HG03439 (cell line): ENCODE measurements at regions not wholly inside any gene's neighbourhood (a gene's known extent, or its start where the extent isn't known, plus 50 kb on each side); places are given as distances from the start of the nearest gene placed in this dataset.
"Not testable (repeated sequence)": the region's sequence is repeated elsewhere in the genome, so short reads cannot be mapped to it uniquely, and the experiment has no call there.

Experiments
- ATAC-seq: cut with Tn5 transposase; IDR thresholded peaks from one replicate; pipeline ENCODE4 v1.9.1; 2021; ENCODE audit warnings: mild to moderate bottlenecking, moderate library complexity; ENCODE audit not compliant: unreplicated experiment

DNA sequence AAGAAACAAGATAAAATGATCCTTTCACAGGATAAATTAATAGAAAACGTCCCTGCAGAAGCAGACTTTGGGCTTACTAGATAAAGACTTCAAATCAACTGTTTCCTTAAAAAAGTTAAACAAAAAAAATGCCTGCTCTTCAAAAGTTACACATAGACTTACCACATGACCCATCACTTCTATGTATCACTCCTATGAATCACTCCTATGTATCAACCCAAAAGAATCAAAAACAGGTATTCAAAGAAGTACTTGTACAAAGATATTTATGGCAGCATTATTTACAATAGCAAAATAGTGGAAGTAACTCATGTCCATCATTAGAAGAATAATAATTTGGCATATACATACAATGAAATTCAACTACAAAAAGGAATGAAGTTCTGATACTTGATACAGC, 56.3 kb upstream of the PRDM9 start:
- no peak for ATAC-seq

GRCh38 chr5:23450187-23450586, 57.2 kb upstream of the PRDM9 start:
- no peak for ATAC-seq

DNA sequence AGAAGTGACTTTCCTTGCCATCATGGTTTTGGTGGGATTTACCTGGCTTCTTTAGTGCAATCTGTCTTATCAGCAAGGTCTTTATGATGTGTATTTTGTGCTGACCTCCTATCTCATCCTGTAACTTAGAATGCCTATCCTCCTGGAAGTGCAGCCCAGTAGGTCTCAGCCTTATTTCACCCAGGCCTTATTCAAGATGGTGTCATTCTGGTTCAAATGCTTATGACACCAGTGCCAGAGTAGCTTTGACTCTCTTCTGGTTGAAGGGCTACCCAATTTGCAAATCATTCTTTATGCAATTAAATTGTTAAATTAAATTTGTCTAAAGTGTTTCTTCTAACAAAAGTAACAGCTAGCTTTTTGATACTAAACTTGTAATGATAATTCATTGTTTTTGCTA, 58.8 kb upstream of the PRDM9 start:
- ATAC-seq, result no peak

DNA sequence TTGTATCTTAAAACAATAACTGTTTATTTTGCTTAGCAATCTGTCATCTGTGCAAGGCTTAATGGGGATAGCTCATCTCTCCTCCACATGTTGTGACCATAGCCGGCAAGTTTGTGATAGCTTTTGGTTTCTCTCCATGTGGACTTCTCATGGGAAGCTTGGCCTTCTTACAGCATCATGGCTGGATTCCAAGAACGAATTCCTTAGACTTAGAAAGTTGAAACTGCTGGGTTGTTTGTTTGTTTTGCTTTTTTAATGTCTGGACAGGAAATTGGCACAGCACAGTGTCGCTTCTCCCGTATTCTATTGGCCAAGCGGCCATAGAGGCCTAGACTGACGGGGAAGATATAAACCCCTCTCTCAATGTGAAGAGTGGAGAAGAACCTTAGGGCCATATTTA, 61.0 kb upstream of the PRDM9 start:
- ATAC-seq, result no peak

GRCh38 chr5:23445573-23445972, 61.8 kb upstream of the PRDM9 start:
- no peak for ATAC-seq

DNA sequence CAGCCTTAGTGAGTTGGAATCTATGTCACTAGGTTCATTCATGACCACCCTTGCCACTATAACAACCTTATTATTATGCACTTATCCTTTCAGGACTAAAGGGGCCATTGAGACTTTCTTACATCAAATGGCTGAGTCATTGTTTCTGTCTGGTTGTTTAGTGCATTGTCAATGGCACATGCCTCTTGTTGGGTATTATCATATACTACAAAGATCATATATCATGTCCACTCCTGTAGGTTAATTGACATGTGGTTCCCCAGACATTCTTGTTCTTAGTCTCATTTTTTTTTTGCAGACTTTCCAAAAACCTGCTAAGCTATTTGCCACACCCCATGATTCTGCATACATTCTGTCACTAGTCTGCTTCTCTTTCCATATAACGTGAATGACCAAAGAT, 66.7 kb upstream of the PRDM9 start:
- ATAC-seq, result no peak

DNA sequence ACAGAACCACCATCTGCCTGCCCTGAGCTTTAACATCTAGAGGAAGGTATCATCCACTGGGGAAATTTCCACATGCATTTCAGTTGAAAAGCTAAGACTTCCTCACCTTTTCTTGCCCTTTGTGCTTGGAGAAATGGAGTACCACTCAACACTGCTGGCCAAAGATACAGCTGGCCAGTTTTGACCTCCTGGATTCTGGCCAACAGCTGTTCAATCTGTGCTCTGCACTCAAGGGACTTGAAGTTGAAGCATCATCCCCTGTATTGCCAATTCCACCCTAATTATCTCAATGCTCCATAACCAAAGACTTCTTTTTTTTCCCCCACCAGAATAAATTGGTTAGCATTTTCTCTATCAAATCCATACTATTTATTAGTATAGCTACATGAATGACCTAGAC, 70.4 kb upstream of the PRDM9 start:
- no peak for ATAC-seq

DNA sequence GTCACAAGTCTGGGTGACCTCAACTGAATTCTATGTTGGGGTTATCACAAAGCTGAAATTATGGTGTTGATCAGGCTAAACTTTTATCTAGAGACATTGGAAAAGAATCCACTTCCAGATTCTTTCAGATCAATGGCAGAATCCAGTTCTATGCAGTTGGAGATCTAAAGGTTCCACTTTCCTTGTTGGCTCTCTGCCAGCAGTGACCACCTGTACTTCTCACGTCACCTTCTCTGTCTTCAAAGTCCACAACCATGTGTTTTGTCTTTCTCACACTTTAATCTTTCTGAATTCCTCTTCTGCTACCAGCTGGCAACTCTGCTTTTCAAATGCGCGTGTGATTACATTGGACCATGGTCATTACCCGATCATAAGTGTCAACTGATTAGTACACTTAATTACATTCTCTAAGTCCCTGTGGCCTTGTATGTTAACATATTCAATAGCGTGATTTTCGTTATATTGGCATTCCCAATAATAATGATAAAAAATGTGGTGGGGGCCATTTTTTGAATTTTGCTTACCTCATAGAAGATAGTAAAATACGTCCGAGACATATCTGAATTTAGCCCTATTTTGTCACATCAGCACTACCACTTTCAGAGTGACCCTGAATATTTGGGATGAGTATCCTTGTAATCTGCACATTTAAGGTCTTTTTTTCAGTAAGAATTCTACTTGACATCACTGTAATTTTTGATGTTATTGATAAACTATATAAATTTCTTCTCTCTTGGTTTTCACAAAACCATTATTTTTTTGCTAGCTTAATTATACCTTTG, 73.7 kb upstream of the PRDM9 start:
- no peak for ATAC-seq

GRCh38 chr5:23428705-23429104, 78.7 kb upstream of the PRDM9 start:
- no peak for ATAC-seq

GRCh38 chr5:23420214-23420613, 87.2 kb upstream of the PRDM9 start:
- ATAC-seq, result not testable (repeated sequence)

GRCh38 chr5:23419115-23419514, 88.3 kb upstream of the PRDM9 start:
- ATAC-seq, result no peak

DNA sequence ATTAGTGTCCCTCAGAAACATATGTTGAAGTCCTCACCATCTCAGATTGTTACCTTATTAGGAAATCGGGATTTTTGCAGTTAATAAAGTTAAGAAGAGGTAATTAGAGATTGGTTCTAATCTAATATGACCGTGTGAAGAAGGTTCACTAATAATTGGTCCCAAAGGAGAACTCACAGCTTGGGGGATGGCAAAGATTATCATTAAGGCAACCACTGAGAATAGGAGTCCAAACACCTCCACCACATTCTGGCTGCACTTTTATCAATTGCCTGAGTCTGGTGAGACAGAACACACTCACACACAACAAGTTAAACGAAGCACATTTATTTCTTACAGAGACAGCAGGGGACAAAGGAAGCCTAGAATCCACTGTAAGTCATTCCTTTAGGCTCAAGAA, 94.9 kb upstream of the PRDM9 start:
- ATAC-seq, result no peak

DNA sequence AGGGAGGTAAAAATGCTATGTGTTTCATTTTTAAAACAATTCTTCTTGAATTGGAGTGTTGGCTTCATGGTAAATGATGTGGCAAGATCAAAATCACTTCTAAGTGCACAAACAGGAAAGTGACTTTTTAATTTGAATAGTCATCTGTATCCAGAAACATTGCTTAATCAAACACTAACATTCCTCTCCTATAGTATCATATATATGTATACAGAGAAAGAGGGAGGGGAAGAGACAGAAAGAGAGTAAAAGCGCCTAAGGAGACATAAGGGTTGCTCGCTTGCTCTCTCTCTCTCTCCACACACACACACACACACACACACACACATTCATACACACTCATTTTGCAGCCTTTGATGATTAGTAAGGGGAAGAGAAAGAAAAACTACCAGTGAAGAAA, 95.4 kb upstream of the PRDM9 start:
- no peak for ATAC-seq

DNA sequence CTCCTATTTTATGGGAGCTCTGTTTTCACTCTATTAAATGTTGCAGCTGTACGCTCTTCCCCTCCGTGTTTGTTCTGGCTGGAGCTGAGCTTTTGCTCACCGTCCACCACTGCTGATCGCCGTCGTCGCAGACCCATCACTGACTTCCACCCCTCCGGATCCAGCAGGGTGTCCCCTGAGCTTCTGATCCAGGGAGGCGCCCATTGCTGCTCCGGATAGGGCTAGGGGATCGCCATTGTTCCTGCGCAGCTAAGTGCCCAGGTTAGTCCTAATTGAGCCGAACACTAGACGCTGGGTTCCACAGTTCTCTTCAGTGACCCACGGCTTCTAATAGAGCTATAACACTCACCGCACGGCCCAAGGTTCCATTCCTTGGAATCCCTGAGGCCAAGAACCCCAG, 96.2 kb upstream of the PRDM9 start:
- ATAC-seq, result no peak

DNA sequence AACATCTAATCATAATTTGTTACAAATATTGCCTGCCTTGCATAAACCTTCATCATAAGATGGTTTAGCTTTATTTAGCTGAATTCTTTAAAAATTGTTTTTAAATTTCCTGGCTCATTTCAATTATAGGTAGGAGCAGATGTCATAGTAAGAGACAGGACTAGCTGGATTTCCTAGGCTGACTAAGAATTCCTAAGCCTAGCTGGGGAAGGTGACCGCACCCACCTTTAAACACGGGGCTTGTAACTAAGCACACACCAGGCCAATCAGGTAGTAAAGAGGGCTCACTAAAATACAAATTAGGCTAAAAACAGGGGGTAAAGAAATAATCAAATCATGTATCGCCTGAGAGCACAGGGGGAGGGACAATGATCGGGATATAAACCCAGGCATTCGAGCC, 96.6 kb upstream of the PRDM9 start:
- ATAC-seq, result not testable (repeated sequence)

DNA sequence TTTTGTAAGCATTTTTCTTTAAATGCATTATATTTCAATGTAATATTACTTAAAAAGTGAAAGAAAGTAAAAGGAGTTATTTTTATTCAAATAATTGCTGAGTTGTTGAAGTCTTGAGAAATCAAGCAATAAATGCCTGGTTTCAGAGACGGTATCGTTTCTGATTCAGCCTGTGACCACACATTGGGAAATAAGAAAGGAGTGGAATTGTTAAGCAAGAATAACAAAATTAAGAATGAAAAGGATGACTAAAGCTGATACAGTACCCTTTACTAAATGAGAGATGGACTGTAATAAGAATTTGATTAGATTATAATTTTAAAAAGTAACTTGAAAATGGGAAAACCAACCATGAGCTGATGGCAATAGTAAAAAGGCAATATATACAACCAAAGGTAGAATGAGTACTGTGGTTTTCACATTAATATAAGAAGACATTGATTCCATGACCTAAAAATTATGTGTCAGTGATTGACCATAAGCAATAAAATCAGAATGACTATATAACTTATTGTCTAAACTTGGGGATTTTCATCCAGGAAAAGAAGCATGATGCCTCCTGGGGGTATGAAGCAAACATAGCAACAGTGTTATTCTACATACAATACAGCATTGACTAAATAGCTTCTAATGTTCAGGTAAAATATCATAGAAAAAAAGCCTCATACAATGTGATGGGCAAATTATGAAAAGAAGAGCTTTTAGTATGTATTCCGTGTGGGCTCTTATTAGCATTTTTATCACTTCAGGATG, 101.9 kb upstream of the PRDM9 start:
- no peak for ATAC-seq

- no peak for ATAC-seq
Measured at GRCh38 chr5:23402585-23402984, 104.8 kb upstream of the PRDM9 start.

DNA sequence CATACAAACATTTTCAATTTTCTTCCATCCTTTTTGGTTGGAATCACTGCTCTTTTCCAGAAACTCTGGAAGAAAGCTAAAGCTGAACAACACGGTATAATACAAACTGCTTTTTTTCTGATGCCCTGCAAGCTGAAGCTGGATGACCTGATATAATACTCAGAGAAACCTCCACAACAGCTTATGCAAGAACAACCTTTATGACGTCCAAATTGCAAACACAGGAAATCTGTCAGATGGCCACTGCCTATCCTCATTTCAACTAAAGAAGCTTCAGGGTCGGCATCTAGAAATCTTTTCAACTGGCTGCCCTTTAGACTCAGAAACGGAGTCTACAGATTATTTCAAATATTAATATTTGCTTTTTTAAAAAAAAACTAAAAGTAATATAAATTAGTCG, 106.5 kb upstream of the PRDM9 start:
- ATAC-seq, result no peak

- ATAC-seq, result no peak
Measured at GRCh38 chr5:23396346-23396745, 111.1 kb upstream of the PRDM9 start.

GRCh38 chr5:23389291-23390101, 117.9 kb upstream of the PRDM9 start:
- ATAC-seq, result no peak

- ATAC-seq, result no peak
Measured at GRCh38 chr5:23385036-23385435, 122.4 kb upstream of the PRDM9 start.

- no peak for ATAC-seq
Measured at GRCh38 chr5:23372177-23372576, 135.2 kb upstream of the PRDM9 start.
